K562 (cell line): ENCODE measurements at regions not wholly inside any gene's neighbourhood (a gene's known extent, or its start where the extent isn't known, plus 50 kb on each side); places are given as distances from the start of the nearest gene placed in this dataset.

Source experiments
- ATAC-seq: fragments of 200-7000 bp; cut with Tn5 transposase; 3 replicates; pipeline ENCODE4 v1.9.1; 2020; ENCODE audit warnings: moderate library complexity
- BruUV-seq: library from RNA; stranded (reverse); fragments of 400-500 nt; replicated peaks from 2 replicates; lab custom pipeline; 2021; lab: Mats Ljungman, UMichigan
- CTCF ChIA-PET: fragments of 300-600 bp; formaldehyde crosslinking; extraction: SDS; loops from one replicate; lab custom pipeline; 2021; ENCODE audit warnings: low intra/inter-chr PET ratio; lab: Yijun Ruan, JAX
- POLR2A ChIA-PET: fragments of 300-600, 350-650 bp; sonication (Branson Sonifier 250); formaldehyde crosslinking; extraction: SDS; loops from one replicate; lab custom pipeline; 2021; ENCODE audit warnings: antibody characterized with exemption, inconsistent platforms; lab: Yijun Ruan, JAX
- DNase-seq, 4 experiments: peaks; one replicate each; pipeline versions ENCODE4 v3.0.0 to v3.0.0-alpha.2; 2011 to 2018; ENCODE audit warnings: low spot score in 3 of 4, mixed read lengths in 3 of 4; ENCODE audit errors: extremely low read depth in 1 of 4
- FAIRE-seq: peaks from 2 replicates; lab custom pipeline; 2011; peaks lifted over from hg19 to GRCh38; lab: Jason Lieb, UNC
- H2AFZ ChIP-seq: 2 replicates; pipeline ENCODE4 v1.6.0; 2011; ENCODE audit warnings: low read depth, low read length, control low read depth, inconsistent platforms
- H3K27ac ChIP-seq: fragments of 200-600 bp; 3 replicates; pipeline ENCODE4 v1.8.0; 2011; ENCODE audit warnings: low read depth, mild to moderate bottlenecking, control low read depth, inconsistent platforms, low read length, moderate library complexity, mixed read lengths; ENCODE audit errors: extremely low read depth
- H3K27me3 ChIP-seq, 2 experiments: fragments of 300-600 bp in 1 of 2; 2 replicates in 1 of 2; 3 replicates in 1 of 2; pipeline versions ENCODE4 v1.6.0 to v1.8.0; 2011; ENCODE audit warnings: inconsistent platforms in 2 of 2, low read length in 2 of 2, mild to moderate bottlenecking in 1 of 2, mixed read lengths in 1 of 2, moderate library complexity in 1 of 2; ENCODE audit not compliant: control insufficient read depth in 2 of 2, insufficient read depth in 2 of 2
- H3K36me3 ChIP-seq: fragments of 300-600 bp; 3 replicates; pipeline ENCODE4 v1.8.0; 2011; ENCODE audit warnings: mild to moderate bottlenecking, low read length, inconsistent platforms; ENCODE audit not compliant: control insufficient read depth, insufficient read depth
- H3K4me1 ChIP-seq, 2 experiments: fragments of 200-600 bp in 1 of 2; replicated peaks in 1 of 2; 2 replicates in 1 of 2; 3 replicates in 1 of 2; pipeline versions ENCODE4 v1.5.1 to v1.8.0; 2011; ENCODE audit warnings: inconsistent platforms in 2 of 2, low read length in 2 of 2, mild to moderate bottlenecking in 1 of 2, mixed read lengths in 1 of 2, moderate library complexity in 1 of 2; ENCODE audit not compliant: control insufficient read depth in 2 of 2, insufficient read depth in 2 of 2
- H3K4me2 ChIP-seq: 2 replicates; pipeline ENCODE4 v1.6.1; 2011; ENCODE audit warnings: low read length, control low read depth, inconsistent platforms, mixed read lengths; ENCODE audit not compliant: insufficient read depth
- H3K4me3 ChIP-seq: fragments of 200-600 bp; sonication (generic), shearing (Covaris generic); 2 replicates; pipeline ENCODE4 v1.5.1; 2016; ENCODE audit warnings: control low read depth, inconsistent platforms
- H3K79me2 ChIP-seq: fragments of 200-600 bp; 3 replicates; pipeline ENCODE4 v1.8.0; 2011; ENCODE audit warnings: low read length, inconsistent platforms; ENCODE audit not compliant: control insufficient read depth, insufficient read depth
- H3K9ac ChIP-seq, 2 experiments: 2 replicates each; pipeline versions ENCODE4 v1.6.0 to v1.6.1; 2011; ENCODE audit warnings: low read depth in 2 of 2, low read length in 2 of 2, control low read depth in 1 of 2, inconsistent platforms in 1 of 2, mild to moderate bottlenecking in 1 of 2, mixed read lengths in 1 of 2; ENCODE audit not compliant: insufficient read depth in 1 of 2
- H3K9me1 ChIP-seq: one replicate; pipeline ENCODE4 v1.6.0; 2011; ENCODE audit warnings: inconsistent platforms, mild to moderate bottlenecking, low read length, moderate library complexity; ENCODE audit not compliant: control insufficient read depth, insufficient read depth
- H3K9me3 ChIP-seq: replicated peaks from 2 replicates; pipeline ENCODE4 v1.5.1; 2011; ENCODE audit warnings: low read depth, low read length, inconsistent platforms; ENCODE audit not compliant: control insufficient read depth, insufficient read depth
- H4K20me1 ChIP-seq: replicated peaks from 2 replicates; pipeline ENCODE4 v1.6.1; 2011; ENCODE audit warnings: low read length, inconsistent platforms, mixed read lengths; ENCODE audit not compliant: control insufficient read depth, insufficient read depth
- LCOR ChIP-seq: sonication (generic); formaldehyde crosslinking; IDR thresholded peaks from 2 replicates; pipeline ENCODE4 v1.8.0; 2022; ENCODE audit warnings: mild to moderate bottlenecking, missing genetic modification reagents
- MCM2 ChIP-seq: fragments of 450-650 bp; IDR thresholded peaks from 2 replicates; pipeline ENCODE4 v1.6.1; 2017; ENCODE audit warnings: low read depth, mild to moderate bottlenecking
- MTA1 ChIP-seq: fragments of 450-650 bp; IDR thresholded peaks from 2 replicates; pipeline ENCODE4 v1.6.1; 2017; ENCODE audit warnings: borderline replicate concordance
- NFXL1 ChIP-seq: fragments of 450-650 bp; formaldehyde crosslinking; IDR thresholded peaks from 2 replicates; pipeline ENCODE4 v1.4.0; 2021; ENCODE audit warnings: mild to moderate bottlenecking
- NR2F6 ChIP-seq: fragments of 450-650 bp; formaldehyde crosslinking; IDR thresholded peaks from 2 replicates; pipeline ENCODE4 v1.4.0; 2020; ENCODE audit warnings: mild to moderate bottlenecking
- RBFOX2 ChIP-seq: fragments of 200-400 bp; formaldehyde crosslinking; IDR thresholded peaks from 2 replicates; pipeline ENCODE4 v1.6.1; 2017; ENCODE audit warnings: low read depth, mild to moderate bottlenecking, low read length, moderate library complexity
- SUPT5H ChIP-seq: fragments of 450-650 bp; IDR thresholded peaks from 2 replicates; pipeline ENCODE4 v1.6.1; 2016
- TCF7 ChIP-seq: sonication (generic); IDR thresholded peaks from 2 replicates; pipeline ENCODE4 v1.6.1; 2016; ENCODE audit warnings: antibody characterized with exemption, borderline replicate concordance
- WGBS: fragments of 100-300 bp; shearing (Covaris generic); methylation state at CpG from one replicate; pipeline ENCODE4 v1.1.6; 2016; ENCODE audit warnings: low coverage, mixed read lengths; ENCODE audit not compliant: insufficient coverage; ENCODE audit errors: missing lambda C conversion rate; 5-methylcytosine and 5-hydroxymethylcytosine counted together
- in situ Hi-C: fragments of 300-500 bp; cut with MboI; formaldehyde crosslinking; loops from 4 replicates; pipeline ENCODE4 v1.15.0; 2018; ENCODE audit warnings: inconsistent platforms, mixed read lengths
- intact Hi-C: fragments of 100-400 bp; cut with micrococcal nuclease; formaldehyde crosslinking; loops from 2 replicates; pipeline ENCODE4 v1.14.2; 2022
- TF ChIP-seq, protein P1 (sequence below): fragments of 450-650 bp; IDR thresholded peaks from 2 replicates; pipeline ENCODE4 v1.6.1; 2017; ENCODE audit warnings: antibody characterized with exemption
- TF ChIP-seq, protein P2 (sequence below): sonication (generic); formaldehyde crosslinking; IDR thresholded peaks from 2 replicates; pipeline ENCODE4 v1.5.0; 2020; ENCODE audit warnings: missing genetic modification reagents
- TF ChIP-seq, protein P3 (sequence below): fragments of 450-650 bp; formaldehyde crosslinking; IDR thresholded peaks from 2 replicates; pipeline ENCODE4 v1.4.0; 2020; ENCODE audit warnings: mild to moderate bottlenecking, mixed read lengths

DNA sequence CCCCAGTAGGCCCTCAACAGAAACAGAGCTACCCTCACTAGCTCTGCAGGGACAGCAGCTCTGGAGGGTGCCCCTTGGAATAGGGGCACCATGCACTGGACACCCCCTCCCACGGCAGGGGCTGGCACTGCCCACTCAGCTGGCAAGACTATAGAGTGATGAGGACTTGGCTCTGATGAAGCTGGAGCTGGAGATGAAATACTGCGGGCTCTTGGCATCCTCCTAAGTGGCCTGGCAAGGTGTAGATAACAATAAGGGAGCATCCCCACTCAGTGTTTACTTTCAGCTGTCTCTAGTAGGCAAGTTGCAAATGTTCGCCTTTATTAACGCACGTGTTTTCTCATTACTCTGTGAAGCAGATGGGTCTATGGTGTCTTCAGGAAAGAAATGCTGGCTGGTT lies 92.7 kb downstream of the PDCL3 start (continued):
- TF ChIP-seq LCOR (CRISPR knock-in tag) (no peak), SUPT5H (no peak), TCF7 (no peak), MTA1 (no peak), NFXL1 (CRISPR knock-in tag) (no peak)
- TF ChIP-seq, protein P1, sequence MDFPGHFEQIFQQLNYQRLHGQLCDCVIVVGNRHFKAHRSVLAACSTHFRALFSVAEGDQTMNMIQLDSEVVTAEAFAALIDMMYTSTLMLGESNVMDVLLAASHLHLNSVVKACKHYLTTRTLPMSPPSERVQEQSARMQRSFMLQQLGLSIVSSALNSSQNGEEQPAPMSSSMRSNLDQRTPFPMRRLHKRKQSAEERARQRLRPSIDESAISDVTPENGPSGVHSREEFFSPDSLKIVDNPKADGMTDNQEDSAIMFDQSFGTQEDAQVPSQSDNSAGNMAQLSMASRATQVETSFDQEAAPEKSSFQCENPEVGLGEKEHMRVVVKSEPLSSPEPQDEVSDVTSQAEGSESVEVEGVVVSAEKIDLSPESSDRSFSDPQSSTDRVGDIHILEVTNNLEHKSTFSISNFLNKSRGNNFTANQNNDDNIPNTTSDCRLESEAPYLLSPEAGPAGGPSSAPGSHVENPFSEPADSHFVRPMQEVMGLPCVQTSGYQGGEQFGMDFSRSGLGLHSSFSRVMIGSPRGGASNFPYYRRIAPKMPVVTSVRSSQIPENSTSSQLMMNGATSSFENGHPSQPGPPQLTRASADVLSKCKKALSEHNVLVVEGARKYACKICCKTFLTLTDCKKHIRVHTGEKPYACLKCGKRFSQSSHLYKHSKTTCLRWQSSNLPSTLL, result no peak

DNA sequence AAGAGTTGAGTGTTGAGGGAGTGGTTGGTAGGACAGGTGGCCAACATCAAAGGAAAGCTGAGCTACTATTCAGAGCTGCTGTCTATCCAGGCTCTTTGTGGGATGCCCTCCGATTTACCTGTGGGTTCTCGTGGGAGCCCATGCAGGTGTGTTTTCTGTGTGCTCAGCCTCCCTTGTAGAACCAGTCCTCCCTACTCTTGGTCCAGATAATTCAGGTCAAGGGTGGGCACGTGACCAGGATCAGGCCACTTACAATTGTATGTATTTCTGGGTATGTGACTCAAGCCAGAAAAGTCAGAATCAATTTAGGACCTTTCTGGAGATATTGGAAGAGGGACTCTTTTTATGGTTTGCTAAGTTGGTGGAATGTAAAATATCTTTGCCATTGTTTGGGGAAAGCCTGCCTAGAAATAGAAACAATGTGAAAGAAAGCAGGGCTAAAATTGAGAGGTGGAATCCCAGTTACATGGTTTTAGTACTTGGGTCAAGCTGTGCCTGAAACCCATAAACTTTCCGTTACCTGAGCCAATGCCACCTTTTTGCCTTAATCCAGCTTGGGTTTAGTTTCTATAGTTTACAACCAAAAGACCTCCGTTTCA lies 93.2 kb downstream of the PDCL3 start:
- POLR2A ChIA-PET, result no interaction called here

More for the DNA sequence above, 93.2 kb downstream of the PDCL3 start:
- Histone ChIP-seq H3K27ac (no peak overlapping the region), H3K4me3 (no peak overlapping the region), H3K9me1 (no peaks in the 10 kb centered on the region), H3K27me3 (peaks cover 0 to 26% of the 10 kb centered on the region in 2 experiments; a peak in 2 of 5 replicates), H3K9me3 (no peaks in the 10 kb centered on the region), H3K79me2 (no peaks in the 10 kb centered on the region), H3K4me2 (no peak overlapping the region), H2AFZ (no peak overlapping the region), H3K4me1 (no peaks in the 10 kb centered on the region), H3K36me3 (no peaks in the 10 kb centered on the region), H4K20me1 (no peaks in the 10 kb centered on the region), H3K9ac (no peak overlapping the region)
- WGBS, result 1% methylated on average over 5 of the region's 5 CpGs
- no TSS peak for BruUV-seq
- in situ Hi-C loops (no loop called here), intact Hi-C loops (no loop called here)
- CTCF ChIA-PET, result no interaction called here
- ATAC-seq (no peak), FAIRE-seq (no peak), DNase-seq (no peak)
- TF ChIP-seq, protein P2, sequence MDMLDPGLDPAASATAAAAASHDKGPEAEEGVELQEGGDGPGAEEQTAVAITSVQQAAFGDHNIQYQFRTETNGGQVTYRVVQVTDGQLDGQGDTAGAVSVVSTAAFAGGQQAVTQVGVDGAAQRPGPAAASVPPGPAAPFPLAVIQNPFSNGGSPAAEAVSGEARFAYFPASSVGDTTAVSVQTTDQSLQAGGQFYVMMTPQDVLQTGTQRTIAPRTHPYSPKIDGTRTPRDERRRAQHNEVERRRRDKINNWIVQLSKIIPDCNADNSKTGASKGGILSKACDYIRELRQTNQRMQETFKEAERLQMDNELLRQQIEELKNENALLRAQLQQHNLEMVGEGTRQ (CRISPR knock-in tag), result peak; percentile 17; the same call in 1 of the 2 replicates
- TF ChIP-seq MCM2 (no peak), RBFOX2 (no peak), NR2F6 (CRISPR knock-in tag) (no peak)
- TF ChIP-seq, protein P3, sequence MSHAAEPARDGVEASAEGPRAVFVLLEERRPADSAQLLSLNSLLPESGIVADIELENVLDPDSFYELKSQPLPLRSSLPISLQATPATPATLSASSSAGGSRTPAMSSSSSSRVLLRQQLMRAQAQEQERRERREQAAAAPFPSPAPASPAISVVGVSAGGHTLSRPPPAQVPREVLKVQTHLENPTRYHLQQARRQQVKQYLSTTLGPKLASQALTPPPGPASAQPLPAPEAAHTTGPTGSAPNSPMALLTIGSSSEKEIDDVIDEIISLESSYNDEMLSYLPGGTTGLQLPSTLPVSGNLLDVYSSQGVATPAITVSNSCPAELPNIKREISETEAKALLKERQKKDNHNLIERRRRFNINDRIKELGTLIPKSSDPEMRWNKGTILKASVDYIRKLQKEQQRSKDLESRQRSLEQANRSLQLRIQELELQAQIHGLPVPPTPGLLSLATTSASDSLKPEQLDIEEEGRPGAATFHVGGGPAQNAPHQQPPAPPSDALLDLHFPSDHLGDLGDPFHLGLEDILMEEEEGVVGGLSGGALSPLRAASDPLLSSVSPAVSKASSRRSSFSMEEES, result peak; percentile 6; the same call in 1 of the 2 replicates
